GM12878 (cell line): ENCODE measurements at regions not wholly inside any gene's neighbourhood (a gene's known extent, or its start where the extent isn't known, plus 50 kb on each side); places are given as distances from the start of the nearest gene placed in this dataset.

Source experiments
- ATAC-seq: fragments of 200-7000 bp; cut with Tn5 transposase; 3 replicates; pipeline ENCODE4 v1.9.1; 2020; ENCODE audit warnings: mild to moderate bottlenecking, moderate library complexity
- BruUV-seq: library from RNA; stranded (reverse); fragments of 400-500 nt; replicated peaks from 2 replicates; lab custom pipeline; 2021; lab: Mats Ljungman, UMichigan
- CTCF ChIA-PET: fragments of 300-600 bp; sonication (Branson Sonifier 250); formaldehyde crosslinking; extraction: SDS; loops from one replicate; lab custom pipeline; 2021; ENCODE audit warnings: inconsistent platforms; lab: Yijun Ruan, JAX
- POLR2A ChIA-PET: fragments of 350-600 bp; formaldehyde crosslinking; extraction: SDS; loops from one replicate; lab custom pipeline; 2021; ENCODE audit warnings: inconsistent platforms; lab: Charles Lee
- RAD21 ChIA-PET: fragments of 300-600 bp; sonication (Branson Sonifier 250); formaldehyde crosslinking; loops from one replicate; lab custom pipeline; 2023; ENCODE audit warnings: antibody characterized with exemption; ENCODE audit not compliant: unreplicated experiment; lab: Charles Lee
- SMC1A ChIA-PET: fragments of 300-600 bp; sonication (Branson Sonifier 250); formaldehyde crosslinking; loops from one replicate; lab custom pipeline; 2023; ENCODE audit not compliant: unreplicated experiment, uncharacterized antibody; lab: Charles Lee
- DNase-seq: peaks from one replicate; pipeline ENCODE4 v3.0.0-alpha.2; 2011; ENCODE audit warnings: low read depth, low spot score
- FAIRE-seq: peaks from 3 replicates; lab custom pipeline; 2011; peaks lifted over from hg19 to GRCh38; lab: Jason Lieb, UNC
- H2AFZ ChIP-seq: 2 replicates; pipeline ENCODE4 v1.6.0; 2011; ENCODE audit warnings: low read depth, low read length, control low read depth; ENCODE audit not compliant: control insufficient read depth
- H3K27ac ChIP-seq: 2 replicates; pipeline ENCODE4 v1.5.1; 2011; ENCODE audit warnings: control low read depth; ENCODE audit not compliant: control insufficient read depth, insufficient read depth
- H3K27me3 ChIP-seq, 2 experiments: replicated peaks in 1 of 2; 2 replicates each; pipeline versions ENCODE4 v1.6.0 to v1.6.1; 2011; ENCODE audit warnings: low read length in 1 of 2; ENCODE audit not compliant: control insufficient read depth in 2 of 2, insufficient read depth in 2 of 2
- H3K36me3 ChIP-seq, 2 experiments: 2 replicates each; pipeline ENCODE4 v1.5.1; 2011; ENCODE audit warnings: low read length in 1 of 2; ENCODE audit not compliant: control insufficient read depth in 2 of 2, insufficient read depth in 2 of 2
- H3K4me1 ChIP-seq: 2 replicates; pipeline ENCODE4 v1.6.1; 2011; ENCODE audit warnings: mild to moderate bottlenecking, low read length, moderate library complexity, mixed read lengths; ENCODE audit not compliant: control insufficient read depth, insufficient read depth
- H3K4me2 ChIP-seq: 2 replicates; pipeline ENCODE4 v1.6.0; 2011; ENCODE audit warnings: control low read depth; ENCODE audit not compliant: control insufficient read depth, insufficient read depth
- H3K4me3 ChIP-seq: fragments of 200-600 bp; sonication (generic); 2 replicates; pipeline ENCODE4 v1.5.1; 2016
- H3K79me2 ChIP-seq: 2 replicates; pipeline ENCODE4 v1.6.0; 2011; ENCODE audit warnings: low read length; ENCODE audit not compliant: control insufficient read depth, insufficient read depth
- H3K9ac ChIP-seq: 2 replicates; pipeline ENCODE4 v1.8.0; 2011; ENCODE audit warnings: low read length, control low read depth, mixed read lengths; ENCODE audit not compliant: control insufficient read depth, insufficient read depth
- H3K9me3 ChIP-seq: replicated peaks from 3 replicates; pipeline ENCODE4 v1.5.1; 2011; ENCODE audit warnings: mild to moderate bottlenecking, low read length; ENCODE audit not compliant: control insufficient read depth, insufficient read depth
- H4K20me1 ChIP-seq: 2 replicates; pipeline ENCODE4 v1.6.0; 2011; ENCODE audit not compliant: control insufficient read depth, insufficient read depth
- BCL11A ChIP-seq: IDR thresholded peaks from 2 replicates; pipeline ENCODE4 v1.6.1; 2011; ENCODE audit warnings: low read depth, low read length
- CHD1 ChIP-seq: IDR thresholded peaks from 2 replicates; pipeline ENCODE4 v1.6.1; 2012; ENCODE audit warnings: low read depth, low read length, improper control_type of control experiment
- CHD2 ChIP-seq: IDR thresholded peaks from 2 replicates; pipeline ENCODE4 v1.6.1; 2011; ENCODE audit warnings: low read depth, low read length, improper control_type of control experiment, borderline replicate concordance
- CHD4 ChIP-seq: fragments of 200-600 bp; sonication (generic); IDR thresholded peaks from 2 replicates; pipeline ENCODE4 v1.6.1; 2016; ENCODE audit warnings: mild to moderate bottlenecking
- CREB1 ChIP-seq: IDR thresholded peaks from 2 replicates; pipeline ENCODE4 v1.6.1; 2012; ENCODE audit warnings: low read depth, mild to moderate bottlenecking, inconsistent platforms
- CREM ChIP-seq: IDR thresholded peaks from 2 replicates; pipeline ENCODE4 v1.6.1; 2014; ENCODE audit warnings: antibody characterized with exemption, low read depth
- GATAD2B ChIP-seq: fragments of 450-650 bp; conservative IDR thresholded peaks from 2 replicates; pipeline ENCODE4 v1.6.1; 2017; ENCODE audit warnings: low read depth, mild to moderate bottlenecking, moderate library complexity
- NR2F1 ChIP-seq: fragments of 450-650 bp; conservative IDR thresholded peaks from 2 replicates; pipeline ENCODE4 v1.6.1; 2017; ENCODE audit warnings: mild to moderate bottlenecking
- SMARCA5 ChIP-seq: fragments of 450-650 bp; IDR thresholded peaks from 2 replicates; pipeline ENCODE4 v1.6.1; 2017; ENCODE audit warnings: mild to moderate bottlenecking
- ZBTB40 ChIP-seq: fragments of 450-650 bp; IDR thresholded peaks from 2 replicates; pipeline ENCODE4 v1.6.1; 2016; ENCODE audit warnings: mild to moderate bottlenecking, moderate library complexity, borderline replicate concordance
- WGBS: methylation state at CpG from one replicate; pipeline ENCODE4 v1.1.6; 2016; ENCODE audit warnings: low lambda C conversion rate; ENCODE audit not compliant: insufficient replicate concordance, insufficient coverage; ENCODE audit errors: missing lambda C conversion rate; 5-methylcytosine and 5-hydroxymethylcytosine counted together
- in situ Hi-C: fragments of 300-500 bp; cut with MboI; formaldehyde crosslinking; loops from 9 replicates; pipeline ENCODE4 v1.14.3; 2018; ENCODE audit warnings: mixed read lengths
- intact Hi-C: fragments of 100-400 bp; cut with micrococcal nuclease; formaldehyde crosslinking; loops from one replicate; pipeline ENCODE4 v1.14.2; 2022; ENCODE audit not compliant: unreplicated experiment
- TF ChIP-seq, protein P1 (sequence below): IDR thresholded peaks from 2 replicates; pipeline ENCODE4 v1.6.1; 2012; ENCODE audit warnings: low read depth, low read length, improper control_type of control experiment
- TF ChIP-seq, protein P2 (sequence below): IDR thresholded peaks from 2 replicates; pipeline ENCODE4 v1.6.1; 2012; ENCODE audit warnings: low read depth, low read length, improper control_type of control experiment

GRCh38 chr15:79169526-79170133 lies 79.0 kb upstream of the RASGRF1 start:
- POLR2A ChIA-PET = no interaction called here
- Histone ChIP-seq H3K27ac (no peak overlapping the region), H3K36me3 (no peaks in the 10 kb centered on the region), H3K4me2 (no peak overlapping the region), H3K27me3 (no peaks in the 10 kb centered on the region; a peak in 3 of 4 replicates), H2AFZ (no peak overlapping the region), H3K4me3 (no peak overlapping the region), H4K20me1 (no peaks in the 10 kb centered on the region), H3K9me3 (no peaks in the 10 kb centered on the region; the same call in 2 of the 3 replicates), H3K9ac (no peak overlapping the region), H3K4me1 (no peaks in the 10 kb centered on the region), H3K79me2 (no peaks in the 10 kb centered on the region)
- SMC1A ChIA-PET = interaction anchor here (0.8 to 1.2 kb wide), 2 partner anchors 141 to 255 kb away, joined by 3 to 4 read pairs; no protein-coding TSS in a partner anchor
- FAIRE-seq (no peak), DNase-seq (no peak), ATAC-seq (no peak)
- WGBS = 5% methylated on average over 4 of the region's 4 CpGs
- intact Hi-C loops = no loop called here
- no TSS peak for BruUV-seq
- CTCF ChIA-PET = interaction anchor here (0.6 to 2.8 kb wide), 2 partner anchors 15 to 16 kb away, joined by 3 to 10 read pairs; no protein-coding TSS in a partner anchor
- in situ Hi-C loops = no loop called here
- TF ChIP-seq BCL11A (no peak), NR2F1 (no peak), CHD2 (no peak), CREB1 (no peak), GATAD2B (no peak), CHD4 (no peak), SMARCA5 (no peak), CHD1 (no peak), CREM (no peak), ZBTB40 (no peak)
- TF ChIP-seq, protein P1, sequence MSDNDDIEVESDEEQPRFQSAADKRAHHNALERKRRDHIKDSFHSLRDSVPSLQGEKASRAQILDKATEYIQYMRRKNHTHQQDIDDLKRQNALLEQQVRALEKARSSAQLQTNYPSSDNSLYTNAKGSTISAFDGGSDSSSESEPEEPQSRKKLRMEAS = no peak
- TF ChIP-seq, protein P2, sequence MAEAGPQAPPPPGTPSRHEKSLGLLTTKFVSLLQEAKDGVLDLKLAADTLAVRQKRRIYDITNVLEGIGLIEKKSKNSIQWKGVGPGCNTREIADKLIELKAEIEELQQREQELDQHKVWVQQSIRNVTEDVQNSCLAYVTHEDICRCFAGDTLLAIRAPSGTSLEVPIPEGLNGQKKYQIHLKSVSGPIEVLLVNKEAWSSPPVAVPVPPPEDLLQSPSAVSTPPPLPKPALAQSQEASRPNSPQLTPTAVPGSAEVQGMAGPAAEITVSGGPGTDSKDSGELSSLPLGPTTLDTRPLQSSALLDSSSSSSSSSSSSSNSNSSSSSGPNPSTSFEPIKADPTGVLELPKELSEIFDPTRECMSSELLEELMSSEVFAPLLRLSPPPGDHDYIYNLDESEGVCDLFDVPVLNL = no peak
- RAD21 ChIA-PET = no interaction called here
